OCI-LY1 (cell line): ENCODE measurements at regions not wholly inside any gene's neighbourhood (a gene's known extent, or its start where the extent isn't known, plus 50 kb on each side); places are given as distances from the start of the nearest gene placed in this dataset.

Experiments
- H2AFZ ChIP-seq: fragments of 200-600 bp; sonication (generic), shearing (Covaris generic); 2 replicates; pipeline ENCODE4 v1.6.0; 2014; ENCODE audit warnings: antibody characterized with exemption, mild to moderate bottlenecking, low read length
- H3F3A ChIP-seq: fragments of 200-600 bp; sonication (generic), shearing (Covaris generic); 2 replicates; pipeline ENCODE4 v1.6.0; 2014; ENCODE audit warnings: mild to moderate bottlenecking, antibody characterized with exemption, low read length, moderate library complexity; ENCODE audit not compliant: insufficient read depth
- H3K27ac ChIP-seq: fragments of 200-600 bp; sonication (generic); 2 replicates; pipeline ENCODE4 v1.5.1; 2014; ENCODE audit warnings: low read length, mixed run types, mild to moderate bottlenecking, low read depth; ENCODE audit not compliant: poor library complexity, severe bottlenecking
- H3K27me3 ChIP-seq: fragments of 200-600 bp; sonication (generic); 2 replicates; pipeline ENCODE4 v1.6.0; 2014; ENCODE audit warnings: antibody characterized with exemption, mild to moderate bottlenecking, low read length, moderate library complexity; ENCODE audit not compliant: insufficient read depth
- H3K36me3 ChIP-seq: fragments of 200-600 bp; sonication (generic); 2 replicates; pipeline ENCODE4 v1.6.1; 2014; ENCODE audit warnings: mild to moderate bottlenecking, antibody characterized with exemption, low read length, moderate library complexity, mixed read lengths; ENCODE audit not compliant: insufficient read depth
- H3K4me1 ChIP-seq: fragments of 200-600 bp; sonication (generic); 2 replicates; pipeline ENCODE4 v1.5.1; 2014; ENCODE audit warnings: mild to moderate bottlenecking, low read length, moderate library complexity; ENCODE audit not compliant: insufficient read depth, severe bottlenecking
- H3K4me2 ChIP-seq: fragments of 200-600 bp; sonication (generic), shearing (Covaris generic); 2 replicates; pipeline ENCODE4 v1.6.1; 2014; ENCODE audit warnings: low read length
- H3K4me3 ChIP-seq: fragments of 200-600 bp; sonication (generic); 2 replicates; pipeline ENCODE4 v1.5.1; 2014; ENCODE audit warnings: low read length, low read depth, mild to moderate bottlenecking, mixed read lengths; ENCODE audit not compliant: poor library complexity, severe bottlenecking
- H3K79me2 ChIP-seq: fragments of 200-600 bp; shearing (Covaris generic); 2 replicates; pipeline ENCODE4 v1.6.1; 2016; ENCODE audit warnings: mixed run types, low read length, mixed read lengths; ENCODE audit not compliant: insufficient read depth
- H3K9ac ChIP-seq: fragments of 200-600 bp; sonication (generic), shearing (Covaris generic); 2 replicates; pipeline ENCODE4 v1.6.1; 2014; ENCODE audit warnings: mild to moderate bottlenecking, low read length, mixed read lengths
- H3K9me2 ChIP-seq: fragments of 200-600 bp; sonication (generic), shearing (Covaris generic); 2 replicates; pipeline ENCODE4 v1.6.1; 2014; ENCODE audit warnings: low read depth, mild to moderate bottlenecking, low read length, mixed read lengths
- H3K9me3 ChIP-seq: fragments of 200-600 bp; shearing (Covaris generic); 2 replicates; pipeline ENCODE4 v1.6.1; 2014; ENCODE audit warnings: low read length, mixed read lengths
- H4K20me1 ChIP-seq: fragments of 200-600 bp; sonication (generic), shearing (Covaris generic); 2 replicates; pipeline ENCODE4 v1.6.0; 2016; ENCODE audit warnings: mild to moderate bottlenecking, low read length; ENCODE audit not compliant: insufficient read depth
- CTCF ChIP-seq: fragments of 200-600 bp; sonication (generic), shearing (Covaris generic); IDR thresholded peaks from 2 replicates; pipeline ENCODE4 v1.5.1; 2017; ENCODE audit warnings: mild to moderate bottlenecking, antibody characterized with exemption, low read length, moderate library complexity, mixed read lengths
- EZH2 ChIP-seq: fragments of 200-600 bp; sonication (generic), shearing (Covaris generic); IDR thresholded peaks from 2 replicates; pipeline ENCODE4 v1.8.0; 2017; ENCODE audit warnings: borderline replicate concordance, mixed run types, mild to moderate bottlenecking, antibody characterized with exemption, low read length, moderate library complexity, mixed read lengths

- Histone ChIP-seq H2AFZ (no peak overlapping the region), H4K20me1 (no peaks in the 10 kb centered on the region), H3K4me2 (no peak overlapping the region), H3F3A (no peaks in the 10 kb centered on the region), H3K27ac (no peak overlapping the region), H3K27me3 (no peaks in the 10 kb centered on the region), H3K79me2 (no peaks in the 10 kb centered on the region), H3K4me3 (no peak overlapping the region), H3K9me3 (no peaks in the 10 kb centered on the region), H3K4me1 (no peaks in the 10 kb centered on the region), H3K9ac (no peak overlapping the region), H3K36me3 (no peaks in the 10 kb centered on the region), H3K9me2 (no peaks in the 10 kb centered on the region)
- TF ChIP-seq EZH2, result no peak
- no peak for TF ChIP-seq CTCF
Measured at GRCh38 chr1:229108598-229109201, 162.2 kb upstream of the RAB4A start.

GRCh38 chr1:229109320-229109761, 161.6 kb upstream of the RAB4A start:
- TF ChIP-seq CTCF (no peak), EZH2 (no peak)
- Histone ChIP-seq H3K4me1 (no peaks in the 10 kb centered on the region), H3F3A (no peaks in the 10 kb centered on the region), H3K9ac (no peak overlapping the region), H2AFZ (no peak overlapping the region), H3K9me2 (no peaks in the 10 kb centered on the region), H4K20me1 (no peaks in the 10 kb centered on the region), H3K27ac (no peak overlapping the region), H3K4me2 (no peak overlapping the region), H3K27me3 (no peaks in the 10 kb centered on the region), H3K9me3 (no peaks in the 10 kb centered on the region), H3K79me2 (no peaks in the 10 kb centered on the region), H3K36me3 (no peaks in the 10 kb centered on the region), H3K4me3 (no peak overlapping the region)

GRCh38 chr1:229110986-229111385, 159.9 kb upstream of the RAB4A start:
- Histone ChIP-seq H4K20me1 (no peaks in the 10 kb centered on the region), H3F3A (no peaks in the 10 kb centered on the region), H3K9ac (no peak overlapping the region), H3K4me1 (no peaks in the 10 kb centered on the region), H3K4me3 (no peak overlapping the region), H3K9me3 (no peaks in the 10 kb centered on the region), H3K79me2 (no peaks in the 10 kb centered on the region), H3K36me3 (no peaks in the 10 kb centered on the region), H2AFZ (no peak overlapping the region), H3K9me2 (no peaks in the 10 kb centered on the region), H3K4me2 (no peak overlapping the region), H3K27ac (no peak overlapping the region), H3K27me3 (no peaks in the 10 kb centered on the region)
- TF ChIP-seq EZH2 (no peak), CTCF (no peak)
